ENCODE measurements at regions not wholly inside any gene's neighbourhood (a gene's known extent, or its start where the extent isn't known, plus 50 kb on each side); places are given as distances from the start of the nearest gene placed in this dataset.

DNA sequence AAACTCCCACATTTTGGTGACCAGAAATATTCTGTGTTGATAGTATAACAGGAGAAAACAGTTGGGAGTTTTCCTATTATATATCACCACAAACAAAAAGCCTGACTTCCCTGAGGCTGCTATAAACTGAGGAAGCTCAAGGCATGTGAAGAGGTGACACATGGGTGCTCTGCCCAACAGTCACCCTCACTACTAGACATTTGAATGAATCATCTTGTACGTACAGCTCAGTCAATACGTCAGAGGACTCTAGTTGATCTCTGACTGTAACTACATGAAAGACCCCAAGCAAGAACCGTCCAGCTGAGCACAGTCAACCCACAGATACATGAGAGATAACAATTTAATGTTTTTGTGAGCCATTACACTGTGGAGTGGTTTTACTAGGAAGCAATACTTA is 338.3 kb upstream of the ATP11B start:
- no peaks in the 10 kb centered on the region for H3K36me3 ChIP-seq
- intact Hi-C loops (cut with DNase I), result no loop called here

DNA sequence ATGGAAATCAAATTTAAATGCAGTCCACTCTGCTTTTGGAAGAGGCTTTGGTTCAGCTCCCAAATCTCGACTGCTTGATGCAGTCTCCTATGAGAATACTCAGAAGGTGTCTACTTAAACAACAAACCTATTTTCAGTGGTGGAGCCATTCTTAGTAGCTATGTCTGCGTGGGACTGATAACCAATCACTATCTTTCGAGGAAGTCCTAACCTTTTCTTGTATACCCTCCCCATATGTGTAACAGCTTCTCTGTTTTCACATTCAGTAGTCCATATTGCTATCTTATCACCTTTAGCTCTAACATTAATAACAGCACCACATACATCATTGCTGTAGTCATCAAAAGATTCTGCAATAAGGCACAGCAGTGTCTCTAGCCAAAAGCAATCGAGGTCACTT is 333.0 kb upstream of the ATP11B start:
- Histone ChIP-seq H3K4me3 (no peak overlapping the region), H3K9me3 (no peaks in the 10 kb centered on the region), H3K27me3 (replicated peaks; ENCODE audit: insufficient read depth) (no peaks in the 10 kb centered on the region), H3K4me1 (replicated peaks) (no peaks in the 10 kb centered on the region), H3K36me3 (no peaks in the 10 kb centered on the region), H3K27ac (no peak overlapping the region)
- TF ChIP-seq POLR2AphosphoS5 (IDR thresholded peaks at IDR 0.05) (no peak), POLR2A (IDR thresholded peaks at IDR 0.05) (no peak)
- TF ChIP-seq, protein P1, sequence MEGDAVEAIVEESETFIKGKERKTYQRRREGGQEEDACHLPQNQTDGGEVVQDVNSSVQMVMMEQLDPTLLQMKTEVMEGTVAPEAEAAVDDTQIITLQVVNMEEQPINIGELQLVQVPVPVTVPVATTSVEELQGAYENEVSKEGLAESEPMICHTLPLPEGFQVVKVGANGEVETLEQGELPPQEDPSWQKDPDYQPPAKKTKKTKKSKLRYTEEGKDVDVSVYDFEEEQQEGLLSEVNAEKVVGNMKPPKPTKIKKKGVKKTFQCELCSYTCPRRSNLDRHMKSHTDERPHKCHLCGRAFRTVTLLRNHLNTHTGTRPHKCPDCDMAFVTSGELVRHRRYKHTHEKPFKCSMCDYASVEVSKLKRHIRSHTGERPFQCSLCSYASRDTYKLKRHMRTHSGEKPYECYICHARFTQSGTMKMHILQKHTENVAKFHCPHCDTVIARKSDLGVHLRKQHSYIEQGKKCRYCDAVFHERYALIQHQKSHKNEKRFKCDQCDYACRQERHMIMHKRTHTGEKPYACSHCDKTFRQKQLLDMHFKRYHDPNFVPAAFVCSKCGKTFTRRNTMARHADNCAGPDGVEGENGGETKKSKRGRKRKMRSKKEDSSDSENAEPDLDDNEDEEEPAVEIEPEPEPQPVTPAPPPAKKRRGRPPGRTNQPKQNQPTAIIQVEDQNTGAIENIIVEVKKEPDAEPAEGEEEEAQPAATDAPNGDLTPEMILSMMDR (IDR thresholded peaks at IDR 0.05), result no peak
- DNase-seq (ENCODE audit: low spot score), result no peak
- 76% methylated on average over 4 of the region's 4 CpGs for WGBS
- intact Hi-C loops (cut with DNase I), result no loop called here

More for the DNA sequence above, 338.3 kb upstream of the ATP11B start:
- Histone ChIP-seq H3K27me3 (replicated peaks; ENCODE audit: insufficient read depth) (no peaks in the 10 kb centered on the region), H3K27ac (no peak overlapping the region), H3K4me1 (replicated peaks) (no peaks in the 10 kb centered on the region), H3K9me3 (no peaks in the 10 kb centered on the region), H3K4me3 (no peak overlapping the region)
- DNase-seq (ENCODE audit: low spot score), result no peak
- WGBS, result 80% methylated on average over 3 of the region's 3 CpGs
- no peak for TF ChIP-seq POLR2A (IDR thresholded peaks at IDR 0.05)
- TF ChIP-seq, protein P1 (IDR thresholded peaks at IDR 0.05), result no peak
- TF ChIP-seq POLR2AphosphoS5 (IDR thresholded peaks at IDR 0.05), result no peak

DNA sequence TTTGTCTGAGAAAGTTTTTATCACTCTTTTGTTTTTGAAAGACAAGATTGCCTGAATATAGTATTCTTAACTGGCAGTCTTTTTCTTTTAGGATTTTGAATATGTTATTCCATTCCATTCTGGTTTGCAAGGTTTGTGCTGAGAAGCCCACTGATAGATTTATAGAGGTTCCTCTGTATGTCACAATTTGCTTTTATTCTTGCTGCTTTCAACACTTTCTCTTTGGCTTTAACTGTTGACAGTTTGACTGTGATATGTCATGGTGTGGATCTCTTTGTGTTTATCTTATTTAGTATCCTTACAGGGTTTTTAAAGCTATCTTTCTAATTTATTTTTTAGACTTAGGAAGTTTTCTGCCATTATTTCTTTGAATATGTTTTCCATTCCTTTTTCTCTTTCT is 331.2 kb upstream of the ATP11B start:
- H3K4me1 ChIP-seq (replicated peaks), result no peaks in the 10 kb centered on the region
- H3K4me3 ChIP-seq, result no peak overlapping the region
- H3K27me3 ChIP-seq (replicated peaks; ENCODE audit: insufficient read depth), result no peaks in the 10 kb centered on the region
- intact Hi-C loops (cut with DNase I), result no loop called here
- no peak for DNase-seq (ENCODE audit: low spot score)
- no peak overlapping the region for H3K27ac ChIP-seq
- no peaks in the 10 kb centered on the region for H3K9me3 ChIP-seq
- TF ChIP-seq, protein P1 (IDR thresholded peaks at IDR 0.05), result no peak
- TF ChIP-seq POLR2AphosphoS5 (IDR thresholded peaks at IDR 0.05), result no peak
- no peak for TF ChIP-seq POLR2A (IDR thresholded peaks at IDR 0.05)
- no peaks in the 10 kb centered on the region for H3K36me3 ChIP-seq

DNA sequence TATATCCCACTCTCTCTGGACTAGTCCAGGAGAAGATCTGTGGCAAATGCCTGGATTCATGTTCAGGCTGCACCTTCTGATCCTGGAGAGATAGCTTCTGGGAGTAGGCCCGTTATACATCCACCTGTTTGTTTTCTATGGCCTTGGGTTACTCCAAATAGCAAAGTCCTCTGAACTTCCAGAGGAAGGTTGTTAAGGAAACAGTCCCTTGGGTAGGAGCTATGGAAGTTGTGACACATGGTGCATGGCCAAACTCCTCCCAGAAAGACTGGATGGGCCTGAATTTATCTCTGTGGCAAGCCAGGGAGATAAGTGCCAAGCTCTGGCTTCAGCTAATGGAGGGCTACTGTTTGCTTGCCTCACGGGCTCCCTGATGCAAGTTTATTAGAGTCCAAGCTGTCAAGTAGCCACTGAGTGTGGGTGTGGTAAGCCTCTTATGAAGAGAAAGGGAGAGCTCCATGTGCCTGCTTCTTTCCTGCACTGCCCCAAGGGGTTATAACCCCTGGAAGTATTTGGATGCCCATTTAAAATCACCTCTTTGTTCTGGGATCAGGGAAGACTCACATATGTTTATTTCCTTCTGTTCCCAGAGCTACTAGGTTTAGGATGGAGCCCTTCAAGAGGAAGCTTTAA is 328.7 kb upstream of the ATP11B start:
- intact Hi-C loops (cut with DNase I), result no loop called here
- Histone ChIP-seq H3K36me3 (no peaks in the 10 kb centered on the region), H3K27me3 (replicated peaks; ENCODE audit: insufficient read depth) (no peaks in the 10 kb centered on the region), H3K27ac (no peak overlapping the region), H3K4me1 (replicated peaks) (no peaks in the 10 kb centered on the region), H3K4me3 (no peak overlapping the region), H3K9me3 (no peaks in the 10 kb centered on the region)
- DNase-seq (ENCODE audit: low spot score), result no peak
- WGBS, result 73% methylated on average over 2 of the region's 2 CpGs
- no peak for TF ChIP-seq POLR2A (IDR thresholded peaks at IDR 0.05)
- TF ChIP-seq, protein P1 (IDR thresholded peaks at IDR 0.05), result no peak
- no peak for TF ChIP-seq POLR2AphosphoS5 (IDR thresholded peaks at IDR 0.05)

Measured in prostate gland (tissue), 2 donors.